ENCODE measurements at regions not wholly inside any gene's neighbourhood (a gene's known extent, or its start where the extent isn't known, plus 50 kb on each side); places are given as distances from the start of the nearest gene placed in this dataset.

DNA sequence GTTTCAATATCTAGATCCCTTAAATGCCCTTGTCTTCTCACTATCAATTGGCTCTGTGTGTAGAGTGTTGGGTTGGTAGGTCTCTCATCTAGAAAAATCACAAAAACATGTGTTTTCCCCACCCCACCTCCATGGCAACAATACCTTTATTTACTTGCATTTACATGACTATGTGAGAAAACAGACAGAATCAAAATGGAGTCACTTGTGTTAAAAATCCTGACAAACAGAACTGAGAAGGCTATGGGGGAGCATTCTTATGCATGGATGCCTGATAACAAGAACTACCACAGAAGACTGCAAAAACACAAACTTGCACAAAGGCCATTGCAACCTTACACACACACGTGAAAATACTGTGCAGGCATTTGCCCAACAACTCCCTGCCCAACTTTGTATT lies 1352.9 kb upstream of the CDH9 start:
- no peaks in the 10 kb centered on the region for H3F3A ChIP-seq (replicated peaks; ENCODE audit: insufficient read depth)
- no peaks in the 10 kb centered on the region for H3K79me2 ChIP-seq (ENCODE audit: insufficient read depth)
- no peaks in the 10 kb centered on the region for H3K36me3 ChIP-seq (replicated peaks in 1 of 2; ENCODE audit: control insufficient read depth in 1 of 2, insufficient read depth in 2 of 2, low read length in 1 of 2)
- H3K27ac ChIP-seq (ENCODE audit: low read depth in 2 of 2, low read length in 1 of 2), result no peak overlapping the region
- no peak overlapping the region for H3K9ac ChIP-seq
- ChIA-PET CTCF (no interaction called here), POLR2A (no interaction called here)
- no peaks in the 10 kb centered on the region for H3K27me3 ChIP-seq (ENCODE audit: insufficient read depth)
- H4K20me1 ChIP-seq (ENCODE audit: insufficient read depth), result no peaks in the 10 kb centered on the region
- H3K9me2 ChIP-seq, result no peaks in the 10 kb centered on the region
- no peak overlapping the region for H3K4me3 ChIP-seq (ENCODE audit: low read depth in 2 of 2, low read length in 1 of 2)
- TF ChIP-seq CHD2 (IDR thresholded peaks at IDR 0.05; ENCODE audit: low read length, partially characterized antibody), result no peak
- no peak for TF ChIP-seq MEF2A (IDR thresholded peaks at IDR 0.05; ENCODE audit: borderline replicate concordance, low read depth)
- TF ChIP-seq EP300 (IDR thresholded peaks at IDR 0.05; ENCODE audit: borderline replicate concordance in 1 of 2, low read depth in 1 of 2, low read length in 1 of 2), result no peak
- TF ChIP-seq, protein P1, sequence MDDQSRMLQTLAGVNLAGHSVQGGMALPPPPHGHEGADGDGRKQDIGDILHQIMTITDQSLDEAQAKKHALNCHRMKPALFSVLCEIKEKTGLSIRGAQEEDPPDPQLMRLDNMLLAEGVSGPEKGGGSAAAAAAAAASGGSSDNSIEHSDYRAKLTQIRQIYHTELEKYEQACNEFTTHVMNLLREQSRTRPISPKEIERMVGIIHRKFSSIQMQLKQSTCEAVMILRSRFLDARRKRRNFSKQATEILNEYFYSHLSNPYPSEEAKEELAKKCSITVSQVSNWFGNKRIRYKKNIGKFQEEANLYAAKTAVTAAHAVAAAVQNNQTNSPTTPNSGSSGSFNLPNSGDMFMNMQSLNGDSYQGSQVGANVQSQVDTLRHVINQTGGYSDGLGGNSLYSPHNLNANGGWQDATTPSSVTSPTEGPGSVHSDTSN (IDR thresholded peaks at IDR 0.05), result no peak
- TF ChIP-seq ELF1 (IDR thresholded peaks at IDR 0.05), result no peak
- no peak for TF ChIP-seq NFIC (IDR thresholded peaks at IDR 0.05; ENCODE audit: borderline replicate concordance)
- no peak for TF ChIP-seq GATA2 (CRISPR knock-in tag; IDR thresholded peaks at IDR 0.05)
- TF ChIP-seq SMC3 (IDR thresholded peaks at IDR 0.05; ENCODE audit: low read depth, low read length), result no peak
- TF ChIP-seq ZBTB33 (IDR thresholded peaks at IDR 0.05; ENCODE audit: borderline replicate concordance, low read depth), result no peak
- TF ChIP-seq RCOR1 (IDR thresholded peaks at IDR 0.05; ENCODE audit: low read length), result no peak
- no peak for TF ChIP-seq RAD21 (IDR thresholded peaks at IDR 0.05; ENCODE audit: low read length)
- TF ChIP-seq TAF1 (IDR thresholded peaks at IDR 0.05; ENCODE audit: borderline replicate concordance, low read depth, low read length), result no peak
- no peak for TF ChIP-seq RXRA (IDR thresholded peaks at IDR 0.05; ENCODE audit: borderline replicate concordance, low read depth)
- no peak for TF ChIP-seq REST (IDR thresholded peaks at IDR 0.05; ENCODE audit: low read depth, low read length)
- TF ChIP-seq GABPA (IDR thresholded peaks at IDR 0.05; ENCODE audit: low read depth), result no peak
- TF ChIP-seq FOXJ3 (CRISPR knock-in tag; IDR thresholded peaks at IDR 0.05), result no peak
- TF ChIP-seq POLR2AphosphoS5 (IDR thresholded peaks at IDR 0.05; ENCODE audit: low read depth, low read length), result no peak
- no peak for TF ChIP-seq EZH2phosphoT487 (IDR thresholded peaks at IDR 0.05; ENCODE audit: borderline replicate concordance, low read depth)
- TF ChIP-seq, protein P2, sequence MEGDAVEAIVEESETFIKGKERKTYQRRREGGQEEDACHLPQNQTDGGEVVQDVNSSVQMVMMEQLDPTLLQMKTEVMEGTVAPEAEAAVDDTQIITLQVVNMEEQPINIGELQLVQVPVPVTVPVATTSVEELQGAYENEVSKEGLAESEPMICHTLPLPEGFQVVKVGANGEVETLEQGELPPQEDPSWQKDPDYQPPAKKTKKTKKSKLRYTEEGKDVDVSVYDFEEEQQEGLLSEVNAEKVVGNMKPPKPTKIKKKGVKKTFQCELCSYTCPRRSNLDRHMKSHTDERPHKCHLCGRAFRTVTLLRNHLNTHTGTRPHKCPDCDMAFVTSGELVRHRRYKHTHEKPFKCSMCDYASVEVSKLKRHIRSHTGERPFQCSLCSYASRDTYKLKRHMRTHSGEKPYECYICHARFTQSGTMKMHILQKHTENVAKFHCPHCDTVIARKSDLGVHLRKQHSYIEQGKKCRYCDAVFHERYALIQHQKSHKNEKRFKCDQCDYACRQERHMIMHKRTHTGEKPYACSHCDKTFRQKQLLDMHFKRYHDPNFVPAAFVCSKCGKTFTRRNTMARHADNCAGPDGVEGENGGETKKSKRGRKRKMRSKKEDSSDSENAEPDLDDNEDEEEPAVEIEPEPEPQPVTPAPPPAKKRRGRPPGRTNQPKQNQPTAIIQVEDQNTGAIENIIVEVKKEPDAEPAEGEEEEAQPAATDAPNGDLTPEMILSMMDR (IDR thresholded peaks at IDR 0.05), result no peak
- TF ChIP-seq FOXM1 (IDR thresholded peaks at IDR 0.05; ENCODE audit: low read depth), result no peak
- DNase-seq, result no peak
- H3K4me1 ChIP-seq (ENCODE audit: control insufficient read depth in 1 of 2, insufficient read depth in 2 of 2, low read depth in 1 of 2, low read length in 1 of 2), result no peaks in the 10 kb centered on the region
- no peak overlapping the region for H3K4me2 ChIP-seq
- no peaks in the 10 kb centered on the region for H3K9me3 ChIP-seq
- H2AFZ ChIP-seq (ENCODE audit: low read depth), result no peak overlapping the region
- WGBS (ENCODE audit: low lambda C conversion rate), result 0% methylated on average over 1 of the region's 1 CpG

Measured in SK-N-SH (cell line).